Type B pancreatic cell (in vitro differentiated cells): ENCODE measurements at regions not wholly inside any gene's neighbourhood (a gene's known extent, or its start where the extent isn't known, plus 50 kb on each side); places are given as distances from the start of the nearest gene placed in this dataset.

Experiments used
- DNase-seq: peaks from one replicate; pipeline ENCODE4 v3.0.0; 2021; ENCODE audit warnings: mixed read lengths; ENCODE audit not compliant: unreplicated experiment; ENCODE audit errors: extremely low spot score
- H3K27ac Mint-ChIP-seq: 2 replicates; pipeline ENCODE4 v1.8.0; 2021; ENCODE audit warnings: mild to moderate bottlenecking, mixed read lengths
- H3K27me3 Mint-ChIP-seq: 2 replicates; pipeline ENCODE4 v1.8.0; 2021; ENCODE audit warnings: mixed read lengths
- H3K36me3 Mint-ChIP-seq: 2 replicates; pipeline ENCODE4 v1.8.0; 2021; ENCODE audit warnings: mixed read lengths
- H3K4me1 Mint-ChIP-seq: one replicate; pipeline ENCODE4 v1.8.0; 2021; ENCODE audit warnings: mixed read lengths; ENCODE audit not compliant: unreplicated experiment
- H3K4me3 Mint-ChIP-seq: 2 replicates; pipeline ENCODE4 v1.8.0; 2021; ENCODE audit warnings: mild to moderate bottlenecking, mixed read lengths
- H3K9me3 Mint-ChIP-seq: 2 replicates; pipeline ENCODE4 v1.8.0; 2021; ENCODE audit warnings: mixed read lengths
- CTCF ChIP-seq: fragments of 200-600 bp; sonication (generic); conservative IDR thresholded peaks from 2 replicates; pipeline ENCODE4 v1.5.0; 2021; ENCODE audit warnings: antibody characterized with exemption, mild to moderate bottlenecking

- no peak for TF ChIP-seq CTCF
- peaks cover 9% of the 10 kb centered on the region for H3K9me3 Mint-ChIP-seq
- no peak overlapping the region for H3K27ac Mint-ChIP-seq
- no peak for DNase-seq
- H3K27me3 Mint-ChIP-seq = no peaks in the 10 kb centered on the region
- peaks cover 27% of the 10 kb centered on the region for H3K4me1 Mint-ChIP-seq
- peaks cover 4% of the 10 kb centered on the region for H3K36me3 Mint-ChIP-seq
- no peak overlapping the region for H3K4me3 Mint-ChIP-seq
Observed at GRCh38 chr6:139649732-139650131, 275.3 kb upstream of the CITED2 start.

GRCh38 chr6:139649128-139649527 is 274.7 kb upstream of the CITED2 start:
- Mint-ChIP-seq H3K36me3 (peaks cover 4% of the 10 kb centered on the region), H3K27ac (no peak overlapping the region), H3K4me3 (no peak overlapping the region), H3K27me3 (no peaks in the 10 kb centered on the region), H3K4me1 (peaks cover 25% of the 10 kb centered on the region), H3K9me3 (peaks cover 9% of the 10 kb centered on the region)
- no peak for TF ChIP-seq CTCF
- DNase-seq = no peak

DNA sequence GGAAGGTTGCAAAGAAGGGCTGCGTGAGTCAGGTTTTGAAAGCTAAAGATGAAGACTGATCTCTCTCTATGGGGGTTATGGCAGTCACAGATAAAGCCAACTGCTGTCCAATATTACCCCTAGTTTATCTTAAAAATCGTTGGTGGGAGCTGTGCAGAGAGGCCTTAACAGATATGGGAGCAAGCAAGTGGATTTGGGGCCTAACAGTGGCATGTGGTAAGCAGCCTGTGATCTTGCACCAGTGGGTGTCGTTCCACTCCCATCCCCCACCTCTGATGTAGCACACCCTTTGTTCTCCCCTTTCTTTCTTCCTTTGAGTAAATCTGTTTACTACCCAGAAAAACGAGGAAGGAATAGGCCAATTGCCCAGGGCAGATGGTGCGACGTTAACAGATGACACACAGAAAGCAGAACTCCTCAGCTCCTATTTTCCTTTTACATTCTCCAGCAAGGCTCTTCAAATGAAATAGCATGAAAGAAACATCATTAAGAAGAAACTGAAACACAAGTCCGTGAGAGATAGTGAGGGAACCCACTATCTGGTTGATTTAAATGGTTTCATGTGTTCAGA is 274.1 kb upstream of the CITED2 start:
- TF ChIP-seq CTCF = no peak
- H3K4me3 Mint-ChIP-seq = no peak overlapping the region
- H3K36me3 Mint-ChIP-seq = peaks cover 4% of the 10 kb centered on the region
- H3K4me1 Mint-ChIP-seq = peaks cover 25% of the 10 kb centered on the region
- no peak overlapping the region for H3K27ac Mint-ChIP-seq
- no peaks in the 10 kb centered on the region for H3K27me3 Mint-ChIP-seq
- no peak for DNase-seq
- peaks cover 9% of the 10 kb centered on the region for H3K9me3 Mint-ChIP-seq

DNA sequence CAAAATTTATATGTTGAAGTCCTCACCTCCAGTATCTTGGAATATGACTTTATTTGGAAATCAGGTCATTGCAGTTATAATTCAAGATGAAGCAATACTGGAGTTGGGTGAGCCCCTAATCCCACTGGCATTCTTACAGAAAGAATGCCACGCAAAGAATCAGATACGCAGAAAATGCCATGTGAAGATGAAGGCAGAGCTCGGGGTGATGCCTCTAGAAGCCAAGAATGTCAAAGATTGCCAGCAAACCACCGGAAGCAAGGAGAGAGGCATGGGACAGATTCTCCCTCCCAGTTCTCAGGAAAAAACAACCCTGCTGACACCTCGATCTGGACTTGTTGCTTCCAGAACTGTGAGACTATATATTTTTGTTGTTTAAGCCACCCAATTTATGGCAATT is 273.4 kb upstream of the CITED2 start:
- Mint-ChIP-seq H3K27ac (no peak overlapping the region), H3K27me3 (no peaks in the 10 kb centered on the region), H3K9me3 (peaks cover 9% of the 10 kb centered on the region), H3K4me3 (no peak overlapping the region), H3K4me1 (peaks cover 18% of the 10 kb centered on the region), H3K36me3 (peaks cover 4% of the 10 kb centered on the region)
- DNase-seq = no peak
- TF ChIP-seq CTCF = no peak

GRCh38 chr6:139647016-139647415 is 272.6 kb upstream of the CITED2 start:
- Mint-ChIP-seq H3K4me1 (peaks cover 17% of the 10 kb centered on the region), H3K4me3 (no peak overlapping the region), H3K27ac (no peak overlapping the region), H3K9me3 (peaks cover 9% of the 10 kb centered on the region), H3K27me3 (no peaks in the 10 kb centered on the region), H3K36me3 (peaks cover 4% of the 10 kb centered on the region)
- TF ChIP-seq CTCF = no peak
- no peak for DNase-seq

DNA sequence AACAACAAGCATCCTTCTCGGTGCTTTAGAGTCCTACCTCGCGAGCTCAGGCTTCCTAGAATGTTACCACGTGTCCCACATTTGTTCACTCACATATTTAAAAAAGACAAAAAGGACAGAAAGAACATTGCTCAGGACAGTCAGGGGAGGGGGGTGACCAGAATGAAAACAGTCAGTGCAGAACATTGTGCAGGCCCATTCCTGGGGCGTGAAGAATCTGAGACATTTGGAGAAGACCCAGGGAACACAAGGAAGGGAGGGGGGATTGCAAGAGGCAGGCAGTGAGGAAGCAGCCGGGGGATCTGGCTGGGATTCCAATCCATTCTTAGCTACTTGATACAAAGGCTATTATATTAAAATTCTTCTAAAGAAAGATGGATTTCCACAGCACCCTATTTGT is 270.4 kb upstream of the CITED2 start:
- no peak overlapping the region for H3K4me3 Mint-ChIP-seq
- H3K9me3 Mint-ChIP-seq = peaks cover 9% of the 10 kb centered on the region
- H3K27me3 Mint-ChIP-seq = no peaks in the 10 kb centered on the region
- peaks cover 4% of the 10 kb centered on the region for H3K36me3 Mint-ChIP-seq
- DNase-seq = no peak
- no peak overlapping the region for H3K27ac Mint-ChIP-seq
- no peak for TF ChIP-seq CTCF
- peaks cover 17% of the 10 kb centered on the region for H3K4me1 Mint-ChIP-seq
